ENCODE measurements at regions not wholly inside any gene's neighbourhood (a gene's known extent, or its start where the extent isn't known, plus 50 kb on each side); places are given as distances from the start of the nearest gene placed in this dataset.

- no peak for TF ChIP-seq CTCF (IDR thresholded peaks at IDR 0.05)
- TF ChIP-seq POLR2AphosphoS5 (IDR thresholded peaks at IDR 0.05) = no peak
Observed at GRCh38 chr2:38131676-38132075, 55.7 kb upstream of the CYP1B1 start.
